A549 (cell line): ENCODE measurements at regions not wholly inside any gene's neighbourhood (a gene's known extent, or its start where the extent isn't known, plus 50 kb on each side); places are given as distances from the start of the nearest gene placed in this dataset.

Source experiments
- CHD2 ChIP-seq: fragments of 150-350 bp; IDR thresholded peaks from 2 replicates; pipeline ENCODE4 v1.6.1; 2014; ENCODE audit warnings: low read length; ENCODE audit not compliant: partially characterized antibody
- CTCF ChIP-seq: fragments of >200 bp; sonication (Bioruptor Twin); formaldehyde crosslinking; IDR thresholded peaks from 3 replicates; pipeline ENCODE4 v1.5.1; 2016
- POLR2A ChIP-seq: IDR thresholded peaks from 2 replicates; pipeline ENCODE4 v1.6.1; 2012; ENCODE audit warnings: mild to moderate bottlenecking, low read length

GRCh38 chr5:17154211-17154996 lies 63.0 kb upstream of the BASP1 start:
- TF ChIP-seq CTCF (no peak), CHD2 (no peak), POLR2A (no peak)
